ENCODE measurements at regions not wholly inside any gene's neighbourhood (a gene's known extent, or its start where the extent isn't known, plus 50 kb on each side); places are given as distances from the start of the nearest gene placed in this dataset.

GRCh38 chrX:13223868-13224567 is 95.8 kb downstream of the ATXN3L start:
- no peak overlapping the region for H3K4me3 ChIP-seq
- DNase-seq (ENCODE audit: low spot score in 2 of 2), result no peak
- no peaks in the 10 kb centered on the region for H3K27me3 ChIP-seq
- no peak overlapping the region for H3K27ac ChIP-seq
- H3K9me3 ChIP-seq, result no peaks in the 10 kb centered on the region
- H3K36me3 ChIP-seq, result no peaks in the 10 kb centered on the region
- TF ChIP-seq EP300 (IDR thresholded peaks at IDR 0.05) (peak in 1 of 2 donors; percentile 63), POLR2A (IDR thresholded peaks at IDR 0.05) (no peak)
- H3K4me1 ChIP-seq, result no peaks in the 10 kb centered on the region
- 32 to 38% methylated on average over 2 of the region's 2 CpGs for WGBS, 2 donors

DNA sequence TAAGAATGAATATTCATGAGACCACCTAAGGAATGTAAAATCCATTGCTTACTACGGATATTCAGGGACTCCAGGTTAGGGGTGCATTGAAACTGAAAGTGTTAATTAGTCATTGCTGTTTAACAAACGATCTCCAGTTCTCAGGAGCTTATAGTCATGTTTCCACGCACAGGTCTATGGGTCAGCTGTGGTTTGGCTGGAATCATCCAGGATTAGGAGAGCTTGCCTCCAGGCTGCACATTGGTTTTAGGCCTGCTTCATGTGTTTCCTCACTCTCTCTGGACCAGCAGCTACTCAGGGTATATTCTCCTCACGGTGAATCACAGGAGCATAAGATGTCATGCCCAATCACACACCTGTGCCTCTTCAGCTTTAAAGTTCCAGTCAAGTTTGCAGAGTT is 98.9 kb downstream of the ATXN3L start:
- WGBS, 2 donors, result 35 to 39% methylated on average over 4 of the region's 4 CpGs
- Histone ChIP-seq H3K36me3 (no peaks in the 10 kb centered on the region), H3K4me1 (no peaks in the 10 kb centered on the region), H3K4me3 (no peak overlapping the region), H3K27me3 (no peaks in the 10 kb centered on the region), H3K9me3 (no peaks in the 10 kb centered on the region), H3K27ac (no peak overlapping the region)
- TF ChIP-seq EP300 (IDR thresholded peaks at IDR 0.05), result no peak
- TF ChIP-seq CTCF (IDR thresholded peaks at IDR 0.05), result no peak
- TF ChIP-seq POLR2A (IDR thresholded peaks at IDR 0.05), result no peak
- DNase-seq (ENCODE audit: low spot score in 2 of 2), result no peak

GRCh38 chrX:13219991-13220764 is 99.7 kb downstream of the ATXN3L start:
- Histone ChIP-seq H3K27me3 (no peaks in the 10 kb centered on the region), H3K27ac (no peak overlapping the region), H3K9me3 (no peaks in the 10 kb centered on the region), H3K36me3 (no peaks in the 10 kb centered on the region), H3K4me1 (no peaks in the 10 kb centered on the region), H3K4me3 (no peak overlapping the region)
- no peak for TF ChIP-seq POLR2A (IDR thresholded peaks at IDR 0.05)
- TF ChIP-seq EP300 (IDR thresholded peaks at IDR 0.05), result no peak
- no peak for TF ChIP-seq CTCF (IDR thresholded peaks at IDR 0.05)
- 58 to 62% methylated on average over 2 of the region's 2 CpGs for whole genome bisulfite sequencing, 2 donors
- no peak for DNase-seq (ENCODE audit: low spot score in 2 of 2)

DNA sequence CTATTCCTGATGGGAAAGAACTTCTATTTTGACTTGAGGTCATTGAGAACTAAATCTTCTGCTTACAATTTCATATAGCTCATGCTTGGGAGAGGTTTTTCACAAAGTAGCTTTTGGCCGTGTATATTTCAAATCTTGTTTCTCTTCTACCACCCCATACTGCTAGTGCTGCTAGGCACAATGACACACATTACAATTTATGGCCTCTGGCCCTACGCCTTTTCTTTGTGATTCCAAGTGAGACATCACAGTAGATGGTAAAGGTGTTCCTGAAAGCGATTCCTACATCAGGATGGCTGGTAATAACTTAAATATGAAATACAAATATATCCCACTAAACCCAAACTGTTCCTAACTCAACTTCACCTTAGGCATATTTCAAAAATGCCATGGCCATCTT is 101.1 kb downstream of the ATXN3L start:
- 87 to 100% methylated on average over 3 of the region's 3 CpGs for WGBS, 2 donors
- H3K27me3 ChIP-seq, result no peaks in the 10 kb centered on the region
- H3K4me1 ChIP-seq, result no peaks in the 10 kb centered on the region
- H3K27ac ChIP-seq, result no peak overlapping the region
- H3K36me3 ChIP-seq, result no peaks in the 10 kb centered on the region
- DNase-seq (ENCODE audit: low spot score in 2 of 2), result no peak
- H3K4me3 ChIP-seq, result no peak overlapping the region
- no peaks in the 10 kb centered on the region for H3K9me3 ChIP-seq
- TF ChIP-seq POLR2A (IDR thresholded peaks at IDR 0.05) (no peak), CTCF (IDR thresholded peaks at IDR 0.05) (no peak), EP300 (IDR thresholded peaks at IDR 0.05) (no peak)

DNA sequence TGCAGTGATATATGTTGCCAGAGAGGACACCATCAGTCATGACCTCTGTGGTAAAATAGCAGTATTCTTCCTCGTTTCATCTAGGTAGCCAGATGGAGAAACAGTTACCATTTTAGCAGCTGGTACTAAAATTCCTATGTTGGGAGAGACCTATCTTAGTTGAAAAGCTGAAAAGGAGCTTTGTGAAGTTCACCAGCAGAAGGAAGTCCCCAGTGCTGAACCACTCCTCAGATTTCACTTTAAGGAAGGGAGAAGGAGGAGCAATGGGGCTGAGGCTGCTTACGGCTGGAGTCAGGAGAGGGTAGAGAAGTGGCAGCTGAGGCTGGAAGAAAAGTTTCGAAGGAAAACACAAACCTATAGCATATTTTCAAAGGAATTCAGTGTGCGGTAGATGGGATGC is 103.7 kb downstream of the ATXN3L start:
- no peaks in the 10 kb centered on the region for H3K4me1 ChIP-seq
- WGBS, 2 donors, result 48 to 65% methylated on average over 4 of the region's 4 CpGs
- TF ChIP-seq POLR2A (IDR thresholded peaks at IDR 0.05), result no peak
- no peak for TF ChIP-seq EP300 (IDR thresholded peaks at IDR 0.05)
- no peak for TF ChIP-seq CTCF (IDR thresholded peaks at IDR 0.05)

More for the DNA sequence above, 103.7 kb downstream of the ATXN3L start:
- no peak overlapping the region for H3K4me3 ChIP-seq
- no peaks in the 10 kb centered on the region for H3K36me3 ChIP-seq
- DNase-seq (ENCODE audit: low spot score in 2 of 2), result no peak
- H3K27ac ChIP-seq, result peak overlapping the region in 2 of 4 donors; percentile 38 to 43
- no peaks in the 10 kb centered on the region for H3K9me3 ChIP-seq
- no peaks in the 10 kb centered on the region for H3K27me3 ChIP-seq
